ENCODE measurements at regions not wholly inside any gene's neighbourhood (a gene's known extent, or its start where the extent isn't known, plus 50 kb on each side); places are given as distances from the start of the nearest gene placed in this dataset.

DNA sequence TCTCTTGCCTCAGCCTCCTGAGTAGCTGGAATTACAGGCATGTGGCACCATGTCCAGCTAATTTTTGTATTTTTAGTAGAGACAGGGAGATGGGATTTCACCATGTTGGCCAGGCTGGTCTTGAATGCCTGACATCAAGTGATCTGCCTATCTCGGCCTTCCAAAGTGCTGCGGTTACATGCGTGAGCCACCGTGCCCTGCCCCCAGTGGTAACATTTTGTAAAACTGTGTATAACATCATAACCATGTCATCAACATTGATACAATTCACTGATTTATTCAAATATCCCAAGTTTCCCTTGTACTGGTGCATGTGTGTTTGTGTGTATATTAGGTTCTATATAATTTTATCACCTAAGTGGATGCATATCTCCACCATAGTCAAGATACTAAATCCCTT is 70.0 kb downstream of the PDCL3 start:
- Mint-ChIP-seq H3K4me3 (no peak overlapping the region), H3K9me3 (no peaks in the 10 kb centered on the region), H3K27ac (no peak overlapping the region), H3K4me1 (no peaks in the 10 kb centered on the region), H3K36me3 (ENCODE audit: low read depth) (no peaks in the 10 kb centered on the region), H3K27me3 (ENCODE audit: low read depth) (peaks cover 15% of the 10 kb centered on the region)
- TF ChIP-seq, protein P1, sequence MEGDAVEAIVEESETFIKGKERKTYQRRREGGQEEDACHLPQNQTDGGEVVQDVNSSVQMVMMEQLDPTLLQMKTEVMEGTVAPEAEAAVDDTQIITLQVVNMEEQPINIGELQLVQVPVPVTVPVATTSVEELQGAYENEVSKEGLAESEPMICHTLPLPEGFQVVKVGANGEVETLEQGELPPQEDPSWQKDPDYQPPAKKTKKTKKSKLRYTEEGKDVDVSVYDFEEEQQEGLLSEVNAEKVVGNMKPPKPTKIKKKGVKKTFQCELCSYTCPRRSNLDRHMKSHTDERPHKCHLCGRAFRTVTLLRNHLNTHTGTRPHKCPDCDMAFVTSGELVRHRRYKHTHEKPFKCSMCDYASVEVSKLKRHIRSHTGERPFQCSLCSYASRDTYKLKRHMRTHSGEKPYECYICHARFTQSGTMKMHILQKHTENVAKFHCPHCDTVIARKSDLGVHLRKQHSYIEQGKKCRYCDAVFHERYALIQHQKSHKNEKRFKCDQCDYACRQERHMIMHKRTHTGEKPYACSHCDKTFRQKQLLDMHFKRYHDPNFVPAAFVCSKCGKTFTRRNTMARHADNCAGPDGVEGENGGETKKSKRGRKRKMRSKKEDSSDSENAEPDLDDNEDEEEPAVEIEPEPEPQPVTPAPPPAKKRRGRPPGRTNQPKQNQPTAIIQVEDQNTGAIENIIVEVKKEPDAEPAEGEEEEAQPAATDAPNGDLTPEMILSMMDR (IDR thresholded peaks at IDR 0.05; ENCODE audit: unreplicated experiment in 3 of 3), result no peak

DNA sequence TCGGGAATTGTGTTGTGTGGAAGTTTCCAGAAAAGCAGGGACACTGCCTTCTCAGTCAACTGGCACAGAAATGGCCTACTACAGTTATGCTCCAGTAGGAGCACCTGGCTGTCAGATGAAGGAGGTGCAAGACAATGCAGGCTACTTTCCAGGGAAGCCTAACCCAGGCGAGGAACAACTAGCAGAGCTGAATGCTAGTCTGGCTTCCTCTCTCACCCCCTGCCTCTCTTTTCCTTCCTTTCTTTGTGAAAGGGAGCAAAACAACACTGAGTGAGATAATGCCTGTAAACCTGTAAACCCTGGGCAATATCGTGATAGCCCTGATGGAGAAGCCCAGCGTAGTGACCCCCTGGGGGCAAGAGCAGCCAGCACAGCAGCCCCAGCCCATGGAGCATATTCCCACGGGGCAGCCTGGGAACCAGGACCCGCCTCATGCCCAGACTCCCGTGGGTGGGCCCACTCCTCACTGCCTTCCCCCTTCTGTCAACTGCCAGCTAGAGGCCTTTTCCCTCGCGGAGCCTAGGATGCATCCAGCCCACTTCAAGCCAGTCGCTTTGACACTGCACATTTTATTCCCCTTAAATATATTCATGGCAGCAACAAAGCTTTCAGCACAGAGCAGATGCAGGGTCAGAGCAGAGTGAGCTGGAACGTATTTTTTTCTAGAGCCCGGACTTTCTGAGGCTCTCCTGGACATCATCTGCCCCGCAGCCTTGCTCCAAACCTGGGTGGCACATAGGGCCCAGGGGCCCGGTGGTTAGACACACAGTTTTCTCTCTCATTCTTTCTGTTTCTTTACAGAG is 77.0 kb downstream of the PDCL3 start:
- Mint-ChIP-seq H3K36me3 (ENCODE audit: low read depth) (no peaks in the 10 kb centered on the region), H3K4me3 (no peak overlapping the region), H3K27ac (no peak overlapping the region), H3K27me3 (ENCODE audit: low read depth) (peaks cover 26% of the 10 kb centered on the region), H3K9me3 (no peaks in the 10 kb centered on the region), H3K4me1 (no peaks in the 10 kb centered on the region)
- TF ChIP-seq, protein P1 (IDR thresholded peaks at IDR 0.05; ENCODE audit: unreplicated experiment in 3 of 3), result no peak

DNA sequence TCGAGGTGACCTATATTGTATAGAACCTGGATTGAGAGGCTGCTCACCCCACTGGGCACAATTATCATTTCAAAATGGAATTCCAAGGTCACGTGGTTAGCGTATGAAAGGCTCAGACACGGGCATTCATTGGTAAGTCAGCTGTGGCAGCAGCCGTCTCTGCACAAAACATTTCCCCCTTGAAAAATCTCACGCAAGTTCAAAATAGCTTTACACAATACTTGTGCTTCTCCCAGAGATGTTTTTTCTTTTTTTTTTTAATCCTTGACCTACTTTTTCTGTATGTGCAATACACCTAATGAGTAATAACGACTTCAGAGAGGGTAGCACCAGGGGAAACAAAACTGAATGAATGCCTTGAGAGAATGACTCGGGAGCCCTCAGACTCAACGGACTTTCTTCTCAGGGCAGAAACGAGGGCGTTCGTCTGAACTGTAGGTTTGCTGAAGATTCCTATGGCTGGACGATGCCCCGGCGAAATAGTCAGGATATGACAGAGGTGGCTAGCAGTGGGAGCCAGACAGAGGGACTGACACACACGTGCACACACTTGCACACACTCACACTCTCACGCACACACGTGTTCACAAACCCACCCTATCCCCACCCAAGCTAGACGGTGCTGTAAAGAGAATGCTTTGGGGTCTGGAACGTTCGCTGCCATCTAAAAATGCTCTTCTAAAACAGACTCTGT is 77.8 kb downstream of the PDCL3 start:
- H3K9me3 Mint-ChIP-seq, result no peaks in the 10 kb centered on the region
- peaks cover 26% of the 10 kb centered on the region for H3K27me3 Mint-ChIP-seq (ENCODE audit: low read depth)
- no peak overlapping the region for H3K4me3 Mint-ChIP-seq
- H3K27ac Mint-ChIP-seq, result no peak overlapping the region
- H3K4me1 Mint-ChIP-seq, result peaks cover 2% of the 10 kb centered on the region
- no peaks in the 10 kb centered on the region for H3K36me3 Mint-ChIP-seq (ENCODE audit: low read depth)
- TF ChIP-seq, protein P1 (IDR thresholded peaks at IDR 0.05; ENCODE audit: unreplicated experiment in 3 of 3), result no peak

DNA sequence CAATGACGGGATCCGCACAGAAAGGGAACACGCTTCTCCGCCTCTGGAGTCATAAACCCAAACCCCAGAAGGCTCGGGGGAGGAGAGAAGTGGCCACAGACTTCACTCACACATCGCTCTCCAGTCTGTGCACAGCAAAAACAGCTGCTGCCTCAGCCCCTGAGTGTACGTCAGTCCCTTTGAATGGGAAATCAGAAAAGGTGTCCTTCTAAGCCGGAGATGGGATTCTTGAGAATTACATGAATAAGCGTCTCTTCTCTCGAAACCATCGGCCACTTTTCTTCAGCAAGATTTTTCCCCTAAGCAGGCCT is 78.3 kb downstream of the PDCL3 start:
- peaks cover 26% of the 10 kb centered on the region for H3K27me3 Mint-ChIP-seq (ENCODE audit: low read depth)
- H3K4me1 Mint-ChIP-seq, result peaks cover 7% of the 10 kb centered on the region
- TF ChIP-seq, protein P1 (IDR thresholded peaks at IDR 0.05; ENCODE audit: unreplicated experiment in 3 of 3), result no peak
- no peak overlapping the region for H3K27ac Mint-ChIP-seq
- H3K4me3 Mint-ChIP-seq, result no peak overlapping the region
- no peaks in the 10 kb centered on the region for H3K9me3 Mint-ChIP-seq
- no peaks in the 10 kb centered on the region for H3K36me3 Mint-ChIP-seq (ENCODE audit: low read depth)

DNA sequence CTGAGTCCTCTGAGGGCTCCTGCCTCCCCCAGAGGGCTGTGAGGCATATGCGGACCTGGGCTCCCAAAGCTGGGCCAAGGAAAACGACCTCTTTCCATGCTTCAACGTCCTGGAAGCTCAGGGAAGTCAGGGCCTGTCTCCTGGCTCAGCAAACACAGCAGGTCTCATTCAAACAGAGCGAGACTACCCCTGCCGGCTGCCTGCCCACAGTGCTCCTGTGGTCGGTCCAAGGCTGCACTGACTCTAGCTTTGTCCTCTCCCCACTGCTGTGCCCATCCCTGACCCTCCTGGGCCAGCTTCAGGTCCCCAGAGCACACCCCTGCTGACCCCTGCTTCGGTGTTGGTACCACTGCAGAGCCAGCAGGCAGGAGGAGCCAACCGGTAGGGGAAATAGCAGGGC is 79.6 kb downstream of the PDCL3 start:
- no peak overlapping the region for H3K4me3 Mint-ChIP-seq
- H3K9me3 Mint-ChIP-seq, result no peaks in the 10 kb centered on the region
- H3K36me3 Mint-ChIP-seq (ENCODE audit: low read depth), result no peaks in the 10 kb centered on the region
- H3K27ac Mint-ChIP-seq, result no peak overlapping the region
- TF ChIP-seq, protein P1 (IDR thresholded peaks at IDR 0.05; ENCODE audit: unreplicated experiment in 3 of 3), result no peak
- H3K4me1 Mint-ChIP-seq, result peaks cover 9% of the 10 kb centered on the region
- H3K27me3 Mint-ChIP-seq (ENCODE audit: low read depth), result peaks cover 25% of the 10 kb centered on the region

DNA sequence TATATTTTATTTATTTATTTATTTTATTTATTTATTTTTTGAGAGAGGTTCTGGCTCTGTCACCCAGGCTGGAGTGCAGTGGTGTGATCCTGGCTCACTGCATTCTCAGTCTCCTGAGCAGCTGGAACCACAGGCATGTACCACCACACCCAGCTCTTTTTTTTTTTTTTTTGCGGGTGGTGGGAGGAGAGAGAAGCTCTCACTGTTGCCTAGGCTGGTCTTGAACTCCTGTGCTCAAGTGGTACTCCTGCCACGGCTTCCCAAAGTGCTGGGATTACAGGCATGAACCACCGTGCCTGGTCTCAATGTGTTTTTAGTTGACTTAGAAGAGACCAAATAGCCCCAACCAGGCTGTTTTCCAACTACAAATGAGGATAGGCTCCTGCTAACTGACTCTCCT is 80.7 kb downstream of the PDCL3 start:
- TF ChIP-seq, protein P1 (IDR thresholded peaks at IDR 0.05; ENCODE audit: unreplicated experiment in 3 of 3), result no peak
- H3K36me3 Mint-ChIP-seq (ENCODE audit: low read depth), result no peaks in the 10 kb centered on the region
- H3K4me3 Mint-ChIP-seq, result no peak overlapping the region
- peaks cover 9% of the 10 kb centered on the region for H3K4me1 Mint-ChIP-seq
- H3K27me3 Mint-ChIP-seq (ENCODE audit: low read depth), result peaks cover 25% of the 10 kb centered on the region
- no peak overlapping the region for H3K27ac Mint-ChIP-seq
- H3K9me3 Mint-ChIP-seq, result peaks cover 8% of the 10 kb centered on the region
